ACC112 (cell line): ENCODE measurements at regions not wholly inside any gene's neighbourhood (a gene's known extent, or its start where the extent isn't known, plus 50 kb on each side); places are given as distances from the start of the nearest gene placed in this dataset.

Experiments
- H2AFZ ChIP-seq: fragments of 200-600 bp; sonication (generic); one replicate; pipeline ENCODE4 v1.6.0; 2017; ENCODE audit warnings: antibody characterized with exemption, low read length; ENCODE audit not compliant: unreplicated experiment
- H3K27ac ChIP-seq: fragments of 200-600 bp; sonication (generic); 2 replicates; pipeline ENCODE4 v1.5.1; 2014; ENCODE audit warnings: low read depth, mild to moderate bottlenecking, antibody characterized with exemption, low read length, moderate library complexity
- H3K27me3 ChIP-seq: fragments of 200-600 bp; sonication (generic); 2 replicates; pipeline ENCODE4 v1.6.1; 2014; ENCODE audit warnings: mild to moderate bottlenecking, antibody characterized with exemption, low read length, moderate library complexity, mixed read lengths; ENCODE audit not compliant: insufficient read depth
- H3K36me3 ChIP-seq: fragments of 200-600 bp; sonication (generic); 2 replicates; pipeline ENCODE4 v1.6.1; 2016; ENCODE audit warnings: mild to moderate bottlenecking, antibody characterized with exemption, low read length, moderate library complexity, mixed read lengths; ENCODE audit not compliant: insufficient read depth
- H3K4me1 ChIP-seq: fragments of 200-600 bp; sonication (generic); one replicate; pipeline ENCODE4 v1.6.1; 2016; ENCODE audit warnings: low read length, mixed read lengths; ENCODE audit not compliant: insufficient read depth, unreplicated experiment, control insufficient read depth
- H3K4me3 ChIP-seq: fragments of 200-600 bp; sonication (generic); 2 replicates; pipeline ENCODE4 v1.5.1; 2014; ENCODE audit warnings: mild to moderate bottlenecking, low read depth, low read length
- H3K79me2 ChIP-seq: fragments of 200-600 bp; sonication (generic); one replicate; pipeline ENCODE4 v1.6.0; 2016; ENCODE audit warnings: low read length; ENCODE audit not compliant: control insufficient read depth, unreplicated experiment, insufficient read depth

DNA sequence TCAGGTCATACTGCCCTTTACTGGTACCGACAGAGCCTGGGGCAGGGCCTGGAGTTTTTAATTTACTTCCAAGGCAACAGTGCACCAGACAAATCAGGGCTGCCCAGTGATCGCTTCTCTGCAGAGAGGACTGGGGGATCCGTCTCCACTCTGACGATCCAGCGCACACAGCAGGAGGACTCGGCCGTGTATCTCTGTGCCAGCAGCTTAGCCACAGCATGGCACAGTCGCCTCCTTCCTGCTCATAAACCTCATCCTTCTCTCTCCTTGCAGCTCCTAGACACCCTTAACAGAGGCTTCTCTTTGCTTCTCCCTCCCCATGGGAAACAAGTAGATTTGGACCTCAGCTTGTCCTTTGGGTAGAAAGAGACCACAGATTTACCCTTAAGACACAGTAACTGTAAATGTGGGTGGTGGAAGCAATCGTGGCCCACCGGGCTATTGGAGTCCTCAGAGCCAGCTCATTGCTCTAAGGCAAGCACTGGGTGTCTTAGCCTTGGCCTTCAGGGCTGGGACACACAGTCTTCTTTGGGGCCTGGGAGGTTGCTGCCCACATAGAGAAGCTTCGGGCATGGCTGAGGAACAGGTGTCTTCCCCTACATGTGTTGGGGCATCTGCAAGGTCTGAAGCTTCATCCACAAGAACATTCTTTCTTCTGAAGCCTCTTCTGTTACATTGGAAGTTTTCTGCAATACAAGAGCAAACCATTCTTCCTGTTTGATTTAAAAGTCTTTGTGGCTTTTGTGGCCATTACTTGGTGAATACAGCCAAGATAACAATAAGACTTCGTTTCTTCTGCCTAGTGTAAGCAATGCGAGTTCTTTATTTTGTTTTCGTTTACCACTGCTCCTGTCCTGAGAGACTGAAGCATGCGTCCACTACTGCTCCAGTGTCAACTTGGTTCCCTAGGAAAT is 95.5 kb upstream of the PRSS58 start:
- Histone ChIP-seq H3K27me3 (peaks cover 20% of the 10 kb centered on the region), H3K79me2 (no peaks in the 10 kb centered on the region), H3K36me3 (no peaks in the 10 kb centered on the region), H2AFZ (no peak overlapping the region), H3K4me3 (no peak overlapping the region), H3K4me1 (no peaks in the 10 kb centered on the region), H3K27ac (no peak overlapping the region)

- Histone ChIP-seq H3K36me3 (no peaks in the 10 kb centered on the region), H3K4me1 (no peaks in the 10 kb centered on the region), H3K79me2 (no peaks in the 10 kb centered on the region), H3K27me3 (peaks cover 20% of the 10 kb centered on the region), H2AFZ (no peak overlapping the region), H3K27ac (no peak overlapping the region), H3K4me3 (no peak overlapping the region)
These were observed 94.7 kb upstream of the PRSS58 start for GRCh38 chr7:142352543-142352942.

GRCh38 chr7:142351145-142351544 is 93.3 kb upstream of the PRSS58 start:
- no peak overlapping the region for H3K4me3 ChIP-seq
- no peaks in the 10 kb centered on the region for H3K4me1 ChIP-seq
- peaks cover 31% of the 10 kb centered on the region for H3K27me3 ChIP-seq
- H3K79me2 ChIP-seq = no peaks in the 10 kb centered on the region
- H3K27ac ChIP-seq = no peak overlapping the region
- H2AFZ ChIP-seq = no peak overlapping the region
- no peaks in the 10 kb centered on the region for H3K36me3 ChIP-seq

- no peaks in the 10 kb centered on the region for H3K4me1 ChIP-seq
- no peak overlapping the region for H3K4me3 ChIP-seq
- H3K79me2 ChIP-seq = no peaks in the 10 kb centered on the region
- no peak overlapping the region for H2AFZ ChIP-seq
- no peaks in the 10 kb centered on the region for H3K36me3 ChIP-seq
- peaks cover 44% of the 10 kb centered on the region for H3K27me3 ChIP-seq
- no peak overlapping the region for H3K27ac ChIP-seq
These were observed 92.0 kb upstream of the PRSS58 start for GRCh38 chr7:142349670-142350405.

DNA sequence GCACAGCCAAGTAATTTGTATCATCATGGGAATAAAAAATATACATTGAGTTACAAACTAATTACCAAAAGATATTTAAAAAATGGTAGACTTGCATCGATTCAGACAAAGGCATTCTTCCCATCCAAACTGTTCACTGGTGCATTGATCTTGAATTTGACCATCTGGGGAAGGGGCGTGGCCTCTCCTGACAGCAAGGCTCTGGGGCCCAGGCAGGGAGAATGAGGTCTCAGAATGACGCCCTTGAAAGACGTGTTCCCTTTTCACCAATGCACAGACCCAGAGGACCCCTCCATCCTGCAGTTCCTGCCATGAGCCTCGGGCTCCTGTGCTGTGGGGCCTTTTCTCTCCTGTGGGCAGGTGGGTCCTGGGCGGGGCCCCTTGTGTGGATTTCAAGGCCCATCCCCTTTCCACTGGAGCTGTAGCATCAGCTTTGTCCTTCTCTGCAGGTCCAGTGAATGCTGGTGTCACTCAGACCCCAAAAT is 91.1 kb upstream of the PRSS58 start:
- Histone ChIP-seq H3K27me3 (peaks cover 53% of the 10 kb centered on the region), H3K79me2 (no peaks in the 10 kb centered on the region), H3K4me1 (no peaks in the 10 kb centered on the region)

DNA sequence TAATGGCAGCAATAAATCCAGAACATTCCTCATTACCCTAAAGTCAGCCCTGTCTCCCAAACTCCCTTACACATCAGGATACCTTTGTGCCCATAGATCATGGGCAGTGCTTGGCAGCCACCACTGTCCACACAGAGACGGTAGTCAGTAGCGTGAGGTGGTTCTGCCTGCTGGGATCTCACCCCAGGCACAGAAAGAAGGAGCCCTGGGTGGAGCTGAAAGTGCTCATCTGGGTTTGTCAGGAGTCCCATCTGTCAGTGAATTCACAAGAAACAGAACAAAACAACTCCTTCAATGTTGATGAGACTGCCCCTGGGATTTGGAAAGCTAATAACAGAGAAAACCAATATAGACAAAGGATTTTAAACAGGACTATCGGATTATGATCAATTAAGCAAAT is 90.2 kb upstream of the PRSS58 start:
- H3K79me2 ChIP-seq = no peaks in the 10 kb centered on the region
- no peak overlapping the region for H3K27ac ChIP-seq
- peaks cover 61% of the 10 kb centered on the region for H3K27me3 ChIP-seq
- no peak overlapping the region for H2AFZ ChIP-seq
- H3K36me3 ChIP-seq = no peaks in the 10 kb centered on the region
- H3K4me1 ChIP-seq = no peaks in the 10 kb centered on the region
- H3K4me3 ChIP-seq = no peak overlapping the region

More for the DNA sequence above, 91.1 kb upstream of the PRSS58 start:
- no peaks in the 10 kb centered on the region for H3K36me3 ChIP-seq
- H3K27ac ChIP-seq = no peak overlapping the region
- no peak overlapping the region for H2AFZ ChIP-seq
- no peak overlapping the region for H3K4me3 ChIP-seq

DNA sequence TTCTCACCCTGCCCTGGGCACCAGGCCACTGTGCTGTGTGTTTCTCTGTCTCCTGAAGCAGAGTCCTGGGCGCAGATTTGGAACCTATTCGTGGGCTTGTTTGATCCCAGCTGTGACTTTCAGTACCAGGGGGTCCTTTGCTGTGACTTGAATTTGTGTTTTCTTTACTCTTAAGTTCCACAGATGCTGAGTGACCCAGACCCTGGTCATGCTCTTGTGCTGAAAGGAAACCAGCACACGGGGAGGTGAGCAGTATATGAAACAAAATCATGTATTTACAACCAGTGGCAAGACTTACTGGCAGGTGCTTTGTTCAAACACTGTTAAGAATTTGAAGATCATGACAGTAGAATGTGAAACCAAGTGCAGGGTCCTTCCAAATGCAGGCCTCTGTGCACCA is 89.2 kb upstream of the PRSS58 start:
- Histone ChIP-seq H3K4me1 (no peaks in the 10 kb centered on the region), H3K36me3 (no peaks in the 10 kb centered on the region), H3K4me3 (no peak overlapping the region), H3K79me2 (no peaks in the 10 kb centered on the region), H3K27ac (no peak overlapping the region), H2AFZ (no peak overlapping the region), H3K27me3 (peaks cover 67% of the 10 kb centered on the region)

- Histone ChIP-seq H3K79me2 (no peaks in the 10 kb centered on the region), H3K4me3 (no peak overlapping the region)
These were observed 88.0 kb upstream of the PRSS58 start for GRCh38 chr7:142345811-142346210.

DNA sequence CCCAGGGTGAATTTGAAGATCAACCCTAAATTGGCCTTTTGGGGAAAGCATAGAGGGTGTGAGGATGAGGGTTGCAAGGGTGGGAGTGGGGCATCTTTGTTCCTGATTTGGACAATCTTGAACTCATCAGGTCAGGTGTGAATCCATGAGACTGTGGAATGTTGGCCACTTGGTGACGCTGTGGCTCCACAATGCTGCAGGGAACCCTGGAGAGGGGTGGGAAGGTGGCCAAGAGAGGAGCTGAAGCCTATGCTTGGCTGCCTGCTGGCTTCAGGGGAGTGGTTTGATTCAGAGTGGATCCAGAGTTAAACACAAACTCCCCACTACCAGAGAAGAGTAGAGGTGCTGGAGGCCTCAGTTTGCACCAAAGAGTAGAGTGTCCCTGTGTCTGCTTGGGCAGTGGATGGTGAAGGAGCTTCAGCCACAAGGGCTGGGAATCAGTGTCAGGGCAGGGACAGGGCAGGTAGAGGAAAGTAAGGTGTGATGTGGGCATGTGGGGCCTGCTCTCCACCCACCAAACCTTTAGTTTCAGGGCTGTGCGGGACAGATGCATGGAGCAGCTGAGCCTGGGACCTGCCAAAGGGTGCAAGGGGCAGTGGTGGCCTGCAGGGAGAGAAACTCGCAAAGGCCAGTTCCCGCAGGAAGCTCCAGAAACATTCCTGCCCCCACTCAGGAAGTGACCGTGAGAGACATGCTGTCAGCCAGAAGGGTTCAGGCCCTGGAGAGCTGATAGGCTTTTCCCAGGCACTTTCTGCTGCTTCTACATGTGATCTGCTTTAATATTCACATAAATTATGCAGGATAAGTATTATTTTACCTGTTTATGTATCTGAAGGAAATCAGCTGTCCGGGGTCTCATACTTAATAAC is 81.0 kb upstream of the PRSS58 start:
- no peak overlapping the region for H2AFZ ChIP-seq
- no peaks in the 10 kb centered on the region for H3K79me2 ChIP-seq
- H3K27ac ChIP-seq = no peak overlapping the region
- H3K4me3 ChIP-seq = no peak overlapping the region
- no peaks in the 10 kb centered on the region for H3K4me1 ChIP-seq
- H3K36me3 ChIP-seq = no peaks in the 10 kb centered on the region
- peaks cover 64% of the 10 kb centered on the region for H3K27me3 ChIP-seq

More at GRCh38 chr7:142345811-142346210, 88.0 kb upstream of the PRSS58 start:
- Histone ChIP-seq H3K27ac (no peak overlapping the region), H3K27me3 (peaks cover 72% of the 10 kb centered on the region), H3K4me1 (no peaks in the 10 kb centered on the region), H2AFZ (no peak overlapping the region), H3K36me3 (no peaks in the 10 kb centered on the region)
